ENCODE measurements at regions not wholly inside any gene's neighbourhood (a gene's known extent, or its start where the extent isn't known, plus 50 kb on each side); places are given as distances from the start of the nearest gene placed in this dataset.

DNA sequence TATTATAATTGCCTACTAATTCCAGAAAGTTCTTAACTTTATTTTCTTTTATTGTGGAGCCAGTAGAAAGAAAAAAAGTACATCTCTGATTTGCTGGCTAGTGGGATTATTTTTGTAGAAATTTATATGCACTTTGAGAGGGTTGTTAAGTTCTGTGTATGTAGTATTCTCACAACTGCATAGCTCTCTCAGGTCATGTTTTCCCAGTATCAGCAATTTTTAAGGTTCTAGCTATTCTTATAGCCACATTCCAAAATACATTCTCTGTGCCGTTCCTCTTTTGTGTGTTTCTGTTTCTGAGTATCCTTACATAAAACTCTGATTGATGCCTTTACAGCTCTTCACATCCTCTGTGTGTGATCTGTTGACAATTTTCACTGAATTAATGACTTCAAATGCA is 199.3 kb upstream of the KYNU start:
- no peak for DNase-seq
- Histone ChIP-seq H3K23ac (ENCODE audit: insufficient read length, low read depth, low read length) (no peak overlapping the region), H3K27me3 (ENCODE audit: insufficient read depth, low read length) (no peaks in the 10 kb centered on the region), H3T11ph (ENCODE audit: low read length) (no peak overlapping the region), H3K9me3 (ENCODE audit: control insufficient read depth, low read depth, low read length) (no peaks in the 10 kb centered on the region), H4K20me1 (ENCODE audit: control insufficient read depth, insufficient read depth, insufficient read length) (no peaks in the 10 kb centered on the region), H3K9ac (ENCODE audit: extremely low read depth, insufficient read length, low read length) (no peak overlapping the region), H3K14ac (ENCODE audit: insufficient read depth, low read length) (no peak overlapping the region), H3K79me2 (ENCODE audit: insufficient read depth, low read length) (no peaks in the 10 kb centered on the region), H3K4ac (ENCODE audit: low read depth, low read length) (no peak overlapping the region), H3K18ac (ENCODE audit: insufficient read length, low read depth, low read length) (no peak overlapping the region), H2BK5ac (ENCODE audit: insufficient read length, low read length) (no peak overlapping the region), H3K23me2 (ENCODE audit: insufficient read length, low read depth, low read length, poor library complexity, severe bottlenecking) (no peaks in the 10 kb centered on the region), H3K27ac (ENCODE audit: insufficient read length, low read depth, low read length) (no peak overlapping the region), H2AK5ac (ENCODE audit: insufficient read length, low read length) (no peak overlapping the region), H3K56ac (ENCODE audit: insufficient read length, low read depth, low read length) (no peak overlapping the region), H3K4me2 (ENCODE audit: insufficient read depth, insufficient read length, low read length) (no peak overlapping the region), H2BK12ac (ENCODE audit: insufficient read length, low read depth, low read length) (no peak overlapping the region), H2BK120ac (ENCODE audit: low read depth, low read length, poor library complexity, severe bottlenecking) (no peak overlapping the region), H4K5ac (ENCODE audit: insufficient read length, low read depth, low read length) (no peak overlapping the region), H2BK15ac (ENCODE audit: low read depth, low read length) (no peak overlapping the region), H3K79me1 (ENCODE audit: insufficient read depth, low read depth, low read length, poor library complexity, severe bottlenecking) (no peaks in the 10 kb centered on the region), H4K91ac (ENCODE audit: insufficient read length, low read depth, low read length) (no peak overlapping the region), H3K4me1 (ENCODE audit: insufficient read depth, low read length) (no peaks in the 10 kb centered on the region), H4K8ac (replicated peaks; ENCODE audit: insufficient read length, low read depth, low read length) (no peak overlapping the region), H2BK20ac (ENCODE audit: low read depth, low read length, poor library complexity, severe bottlenecking) (peak overlapping the region; percentile 75), H2AFZ (ENCODE audit: low read length) (no peak overlapping the region)
- Mint-ChIP-seq H3K4me1 (peaks cover 8 to 9% of the 10 kb centered on the region in 2 experiments; a peak in 2 of 4 replicates), H3K27ac (no peak overlapping the region), H3K27me3 (ENCODE audit: low read depth) (no peaks in the 10 kb centered on the region), H3K9me3 (no peaks in the 10 kb centered on the region), H3K36me3 (ENCODE audit: insufficient read depth in 1 of 3, low read depth in 3 of 3) (no peaks in the 10 kb centered on the region), H3K4me3 (no peak overlapping the region)
- TF ChIP-seq, protein P1, sequence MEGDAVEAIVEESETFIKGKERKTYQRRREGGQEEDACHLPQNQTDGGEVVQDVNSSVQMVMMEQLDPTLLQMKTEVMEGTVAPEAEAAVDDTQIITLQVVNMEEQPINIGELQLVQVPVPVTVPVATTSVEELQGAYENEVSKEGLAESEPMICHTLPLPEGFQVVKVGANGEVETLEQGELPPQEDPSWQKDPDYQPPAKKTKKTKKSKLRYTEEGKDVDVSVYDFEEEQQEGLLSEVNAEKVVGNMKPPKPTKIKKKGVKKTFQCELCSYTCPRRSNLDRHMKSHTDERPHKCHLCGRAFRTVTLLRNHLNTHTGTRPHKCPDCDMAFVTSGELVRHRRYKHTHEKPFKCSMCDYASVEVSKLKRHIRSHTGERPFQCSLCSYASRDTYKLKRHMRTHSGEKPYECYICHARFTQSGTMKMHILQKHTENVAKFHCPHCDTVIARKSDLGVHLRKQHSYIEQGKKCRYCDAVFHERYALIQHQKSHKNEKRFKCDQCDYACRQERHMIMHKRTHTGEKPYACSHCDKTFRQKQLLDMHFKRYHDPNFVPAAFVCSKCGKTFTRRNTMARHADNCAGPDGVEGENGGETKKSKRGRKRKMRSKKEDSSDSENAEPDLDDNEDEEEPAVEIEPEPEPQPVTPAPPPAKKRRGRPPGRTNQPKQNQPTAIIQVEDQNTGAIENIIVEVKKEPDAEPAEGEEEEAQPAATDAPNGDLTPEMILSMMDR (conservative IDR thresholded peaks at IDR 0.05) = no peak
- no CpG with 5 or more reads among the region's 1 CpG for WGBS (ENCODE audit: extremely low coverage, insufficient read length, low lambda C conversion rate)

All from H9 (cell line).